GM21447 (cell line): ENCODE measurements at regions not wholly inside any gene's neighbourhood (a gene's known extent, or its start where the extent isn't known, plus 50 kb on each side); places are given as distances from the start of the nearest gene placed in this dataset.
"Not testable (repeated sequence)": the region's sequence is repeated elsewhere in the genome, so short reads cannot be mapped to it uniquely, and the experiment has no call there.

ENCODE experiments used
- ATAC-seq: cut with Tn5 transposase; IDR thresholded peaks from one replicate; pipeline ENCODE4 v1.9.1; 2021; ENCODE audit not compliant: unreplicated experiment

GRCh38 chr1:229710746-229711145, 84.7 kb downstream of the URB2 start:
- ATAC-seq, result no peak

GRCh38 chr1:229714306-229714705, 88.3 kb downstream of the URB2 start:
- ATAC-seq, result no peak

DNA sequence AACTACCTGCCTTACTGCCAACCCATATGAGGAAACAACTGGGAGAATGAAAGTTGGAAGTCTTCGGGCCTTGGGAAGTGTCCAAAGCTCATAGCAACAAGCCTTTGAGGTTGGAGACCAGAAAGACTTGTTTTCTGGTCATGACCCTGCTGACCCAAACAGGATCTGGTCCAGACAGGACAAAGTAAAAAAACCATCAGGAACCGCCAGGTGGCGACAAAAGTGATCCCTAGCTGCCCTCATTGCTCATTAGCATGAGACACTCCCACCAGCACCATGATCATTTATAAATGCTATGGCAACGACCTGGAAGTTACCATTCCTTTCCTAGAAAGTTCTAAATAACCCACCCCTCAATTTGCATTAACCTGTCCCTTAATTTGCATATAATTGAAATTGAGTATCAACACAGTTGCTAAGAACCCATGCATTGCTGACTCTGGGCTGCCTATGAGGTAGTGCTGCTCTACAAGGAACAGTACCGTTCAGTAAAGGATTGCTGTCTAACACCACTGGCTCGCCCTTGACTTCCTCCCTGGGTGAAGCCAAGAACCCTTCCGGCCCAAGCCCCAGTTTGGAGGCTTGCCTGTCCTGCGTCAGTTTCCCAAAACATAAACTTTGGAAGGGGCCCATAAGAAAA, 89.0 kb downstream of the URB2 start:
- no peak for ATAC-seq

- ATAC-seq, result no peak
These were observed 90.0 kb downstream of the URB2 start for GRCh38 chr1:229716069-229716468.

- ATAC-seq, result no peak
These were observed 90.7 kb downstream of the URB2 start for GRCh38 chr1:229716704-229717103.

DNA sequence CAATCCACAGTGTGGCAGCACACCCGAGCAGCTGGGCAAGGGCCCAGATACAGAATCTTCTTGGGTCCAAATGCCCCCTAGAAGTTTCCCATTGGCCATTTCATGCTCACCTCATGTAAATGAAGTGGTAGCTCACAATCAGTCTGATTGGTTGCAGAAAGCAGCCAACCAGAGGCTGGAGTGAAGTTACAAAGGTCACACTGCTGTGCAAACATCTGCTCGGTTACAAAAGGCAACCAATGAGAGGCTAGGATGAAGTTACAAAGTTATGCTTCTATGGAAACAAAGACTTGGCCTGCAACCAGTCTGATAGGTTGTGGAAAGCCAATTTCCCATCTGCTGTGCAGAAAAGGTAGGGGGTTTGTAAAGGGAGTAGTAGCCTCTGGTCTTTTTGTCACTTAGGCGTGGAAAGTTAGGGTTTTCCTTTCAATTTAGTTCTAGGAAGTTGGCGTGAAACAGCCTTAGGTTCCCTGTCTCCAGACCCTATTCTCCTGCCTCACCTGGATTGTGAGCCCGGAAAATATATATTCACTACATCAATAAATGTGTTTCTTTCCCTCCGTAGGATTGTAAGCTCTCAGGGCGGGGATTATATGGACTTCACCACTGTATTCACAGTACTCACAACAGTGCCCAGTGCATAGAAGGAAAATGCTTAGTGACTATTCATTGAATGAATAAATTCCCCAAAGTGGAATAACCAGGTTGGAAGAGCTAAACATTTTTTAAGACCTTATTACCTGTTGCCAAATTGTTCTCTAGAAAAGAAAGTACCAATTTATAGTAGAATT, 91.9 kb downstream of the URB2 start:
- no peak for ATAC-seq

DNA sequence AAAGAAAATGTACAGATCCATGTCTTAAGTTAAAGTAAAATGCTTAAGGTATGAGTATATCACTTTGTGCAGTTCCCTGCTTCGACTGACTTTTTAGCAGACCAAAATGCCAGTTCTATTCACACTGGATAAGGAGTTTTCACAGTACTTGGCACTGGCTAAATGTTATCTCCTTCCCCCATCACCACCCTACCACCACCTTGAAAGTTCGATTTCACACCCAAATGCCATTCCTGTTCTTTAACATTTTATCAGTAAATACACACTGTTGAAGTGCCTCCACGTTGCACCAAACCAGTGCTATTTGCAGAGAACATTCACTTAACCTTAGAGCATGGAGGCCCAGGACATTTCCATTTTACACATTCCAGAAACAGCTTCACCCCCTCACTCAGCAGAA, 100.0 kb downstream of the URB2 start:
- ATAC-seq, result no peak

DNA sequence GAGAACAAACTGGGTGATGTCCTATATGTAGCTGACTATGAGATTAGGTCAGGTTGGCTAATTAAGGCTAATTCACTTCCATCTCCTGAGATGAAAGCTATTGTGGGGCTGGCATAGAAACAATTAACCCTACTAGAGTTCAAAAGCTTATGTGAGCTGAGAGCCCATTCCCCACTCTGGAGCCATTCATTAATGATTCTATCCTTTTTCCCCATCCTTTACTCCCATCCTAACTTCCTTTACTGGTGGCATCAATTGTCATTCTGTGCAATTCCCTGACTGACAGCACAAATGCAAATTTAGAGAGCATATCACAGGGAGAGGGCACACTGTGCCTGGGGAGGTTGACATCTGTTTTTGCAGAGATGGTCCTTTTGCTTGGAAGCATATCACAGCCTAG, 103.9 kb downstream of the URB2 start:
- no peak for ATAC-seq

- ATAC-seq, result no peak
These were observed 104.5 kb downstream of the URB2 start for GRCh38 chr1:229730573-229730972.

GRCh38 chr1:229732061-229732460, 106.0 kb downstream of the URB2 start:
- no peak for ATAC-seq

DNA sequence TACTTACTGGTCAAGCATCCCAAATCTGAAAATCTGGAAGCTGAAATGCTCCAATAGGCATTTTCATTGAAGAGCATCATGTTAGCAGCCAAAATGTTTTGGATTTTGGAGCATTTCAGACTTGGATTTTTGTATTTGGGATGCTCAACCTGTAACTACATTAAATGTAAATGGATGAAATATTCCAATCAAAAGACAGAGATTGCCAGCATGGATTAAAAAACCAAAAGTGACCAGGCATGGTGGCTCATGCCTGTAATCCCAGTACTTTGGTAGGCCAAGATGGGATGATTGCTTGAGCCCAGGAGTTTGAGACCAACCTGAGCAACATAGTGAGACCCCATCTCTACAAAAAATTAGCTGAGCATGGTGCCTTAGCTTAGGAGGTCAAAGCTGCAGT, 110.3 kb downstream of the URB2 start:
- no peak for ATAC-seq

- ATAC-seq, result not testable (repeated sequence)
These were observed 116.6 kb downstream of the URB2 start for GRCh38 chr1:229742614-229743013.

DNA sequence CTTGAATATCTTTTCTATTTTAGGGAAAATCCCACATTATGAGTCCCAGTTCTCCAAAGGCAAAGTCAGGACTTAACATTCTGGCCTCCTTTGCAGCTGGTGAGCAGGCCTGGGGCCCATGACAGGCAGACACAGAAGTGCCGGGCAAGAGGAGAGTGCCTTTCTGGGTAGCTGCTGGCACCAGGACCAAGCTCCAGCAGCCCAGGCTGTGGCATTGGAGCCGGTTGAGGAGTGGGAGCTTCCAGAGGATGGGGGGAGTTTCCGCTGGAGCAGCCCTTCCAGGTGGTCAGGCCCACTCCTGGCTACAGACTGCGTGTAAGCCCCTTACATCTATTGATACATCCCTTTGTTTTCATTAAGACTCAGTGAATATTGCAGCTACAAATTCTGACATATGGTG, 123.9 kb downstream of the URB2 start:
- ATAC-seq, result no peak

DNA sequence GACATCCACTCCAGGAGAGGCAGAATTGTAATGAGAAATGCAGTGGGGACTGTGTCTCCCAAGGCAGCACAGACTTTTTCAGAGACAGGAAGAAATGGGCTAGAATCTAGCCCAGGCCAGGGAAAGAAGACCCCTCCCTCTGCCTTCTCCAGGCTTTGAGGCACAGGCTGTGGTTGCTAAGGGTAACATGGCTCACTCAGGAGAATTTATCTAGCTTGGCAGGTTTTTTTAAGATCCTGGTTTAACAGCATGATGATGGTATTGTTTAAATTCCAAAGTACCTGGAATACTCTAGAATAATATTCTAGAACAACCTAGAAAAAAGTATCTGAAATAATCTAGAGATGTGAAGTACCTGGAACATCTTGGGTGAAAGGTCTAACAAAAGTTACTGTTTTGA, 125.6 kb downstream of the URB2 start:
- ATAC-seq, result no peak

DNA sequence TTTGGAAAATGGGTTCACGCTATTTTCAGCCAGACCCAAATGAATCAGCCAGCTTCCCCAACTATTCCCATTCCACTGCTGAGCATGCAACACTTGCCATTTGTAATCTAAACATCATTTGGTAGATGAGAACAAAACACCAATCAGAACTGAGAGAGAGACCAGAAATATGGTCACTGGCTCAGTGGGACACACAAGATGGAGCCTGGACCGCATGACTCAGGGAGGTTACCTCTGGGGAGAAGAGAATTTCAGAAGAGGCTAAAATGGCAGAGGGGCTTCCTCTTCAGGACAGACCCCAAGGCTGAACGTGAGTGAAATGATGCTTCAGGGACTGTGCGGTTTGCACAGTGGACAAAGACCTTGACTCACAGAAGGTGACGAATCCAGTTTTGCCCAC, 126.6 kb downstream of the URB2 start:
- ATAC-seq, result no peak

- no peak for ATAC-seq
These were observed 127.9 kb downstream of the URB2 start for GRCh38 chr1:229753764-229754551.

DNA sequence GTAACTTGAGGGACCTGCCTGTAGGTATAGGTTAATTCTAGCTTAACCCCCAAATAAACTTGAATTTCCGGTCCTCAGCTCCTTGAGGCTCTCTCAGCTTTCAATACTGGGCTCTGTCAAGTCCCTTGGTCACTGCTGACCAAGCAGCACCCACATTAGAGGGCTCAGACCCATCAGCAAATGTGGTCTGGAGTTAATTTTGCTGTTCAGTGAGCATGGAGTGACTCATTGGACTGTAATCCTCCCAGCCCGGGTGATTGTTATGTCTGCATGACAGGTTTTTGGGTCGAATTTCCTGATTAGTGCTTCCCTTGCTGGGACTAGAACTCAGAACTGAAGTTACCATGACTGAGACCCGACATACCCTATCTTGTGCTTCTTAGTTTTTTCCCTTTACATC, 130.6 kb downstream of the URB2 start:
- no peak for ATAC-seq

DNA sequence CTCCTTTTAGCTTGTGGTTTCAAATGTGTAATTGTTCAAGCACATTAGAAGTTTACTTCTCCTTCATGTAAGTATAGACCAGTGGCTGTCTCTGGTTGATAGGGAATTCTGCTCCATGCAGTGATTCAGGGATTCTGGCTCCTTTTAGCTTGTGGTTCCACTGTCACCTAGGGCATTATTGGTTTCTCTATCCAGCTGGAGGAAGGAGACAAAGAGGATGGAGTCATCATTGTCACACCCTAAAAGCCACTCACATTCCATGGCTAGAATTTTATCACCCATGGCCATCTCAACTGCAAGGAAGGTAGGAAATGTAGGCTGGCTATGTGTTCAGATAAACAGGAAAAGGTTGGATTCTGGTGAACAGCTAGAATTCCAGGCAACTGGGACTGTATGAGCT, 131.2 kb downstream of the URB2 start:
- no peak for ATAC-seq

DNA sequence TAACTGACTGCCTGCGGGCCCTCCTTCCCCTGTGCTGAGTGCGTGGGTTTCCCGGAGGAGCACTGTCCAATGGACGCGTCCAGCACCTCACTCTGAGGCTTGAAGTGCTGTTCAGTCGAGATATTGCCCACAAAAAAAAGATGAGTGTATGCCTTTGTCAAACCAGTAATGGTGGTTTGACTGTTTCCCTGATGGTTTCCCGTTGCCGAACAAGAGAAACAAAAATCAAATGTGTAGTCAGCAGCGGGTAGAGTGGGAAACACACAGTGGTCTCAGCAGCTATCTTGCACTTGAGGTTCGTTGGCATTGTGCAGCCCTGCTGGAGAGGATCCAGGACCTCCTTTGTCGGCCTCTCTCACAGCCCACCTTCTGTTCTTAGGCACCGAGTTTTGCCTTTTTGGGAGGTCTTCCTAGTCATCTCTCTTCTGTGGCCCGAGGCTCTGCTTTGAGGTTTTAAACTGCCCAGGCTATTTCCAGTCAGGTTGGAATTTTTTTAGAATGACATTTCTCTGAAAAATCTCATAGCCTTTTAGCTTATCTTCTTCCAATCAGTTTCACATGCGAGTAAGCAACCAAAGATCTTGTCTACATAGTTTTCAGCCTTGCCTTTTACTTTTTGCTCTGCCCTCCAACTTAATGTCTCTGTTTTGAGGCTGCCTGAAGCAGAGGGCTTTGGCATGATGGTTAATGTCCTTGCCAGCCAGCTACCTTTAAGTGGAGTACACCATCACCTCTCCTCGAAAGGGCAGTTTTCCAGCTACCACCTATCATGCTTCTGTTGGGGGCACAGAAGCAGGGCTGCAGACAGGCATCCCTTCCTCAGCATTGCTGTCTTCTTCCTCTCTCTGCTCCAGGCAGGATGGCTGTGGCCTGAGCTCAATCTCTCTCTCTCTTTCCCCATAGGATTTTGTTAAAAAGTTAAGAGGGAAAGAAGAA, 132.3 kb downstream of the URB2 start:
- no peak for ATAC-seq

GRCh38 chr1:229759037-229759435, 133.0 kb downstream of the URB2 start:
- no peak for ATAC-seq

GRCh38 chr1:229759586-229759985, 133.5 kb downstream of the URB2 start:
- no peak for ATAC-seq
